Tibial nerve (tissue), 4 donors: ENCODE measurements at regions not wholly inside any gene's neighbourhood (a gene's known extent, or its start where the extent isn't known, plus 50 kb on each side); places are given as distances from the start of the nearest gene placed in this dataset.

Source experiments
- DNase-seq, 2 donors: peaks; one replicate each; pipeline ENCODE4 v3.0.0-alpha.2; 2019; ENCODE audit warnings: low spot score in 2 of 2
- H3K27ac ChIP-seq, 4 donors: fragments of 200-600 bp; sonication (generic) in 3 of 4; one replicate each; pipeline ENCODE4 v1.5.1; 2017 to 2019; ENCODE audit warnings: mild to moderate bottlenecking in 1 of 4
- H3K27me3 ChIP-seq, 2 donors: fragments of 200-600 bp; sonication (generic) in 1 of 2; one replicate each; pipeline versions ENCODE4 v1.5.1 to v1.6.0; 2017 to 2019
- H3K36me3 ChIP-seq, 3 donors: fragments of 200-600 bp; sonication (generic); one replicate each; pipeline ENCODE4 v1.5.1; 2018 to 2019
- H3K4me1 ChIP-seq, 4 donors: fragments of 200-600 bp; sonication (generic) in 3 of 4; one replicate each; pipeline ENCODE4 v1.5.1; 2017 to 2019
- H3K4me3 ChIP-seq, 4 donors: fragments of 200-600 bp; sonication (generic) in 3 of 4; one replicate each; pipeline ENCODE4 v1.5.1; 2017 to 2019; ENCODE audit warnings: mild to moderate bottlenecking in 1 of 4, moderate library complexity in 1 of 4
- H3K9me3 ChIP-seq, 4 donors: fragments of 200-600 bp; sonication (generic) in 3 of 4; one replicate each; pipeline ENCODE4 v1.5.1; 2017 to 2019
- CTCF ChIP-seq, 5 experiments: fragments of 200-600 bp in 3 of 5; fragments of 450-650 bp in 2 of 5; sonication (generic) in 3 of 5; IDR thresholded peaks; one replicate each; pipeline ENCODE4 v1.5.1; 2016 to 2019; ENCODE audit warnings: antibody characterized with exemption in 5 of 5, mild to moderate bottlenecking in 3 of 5, moderate library complexity in 2 of 5
- EP300 ChIP-seq, 2 donors: sonication (generic); formaldehyde crosslinking; IDR thresholded peaks; one replicate each; pipeline ENCODE4 v1.6.1; 2017; ENCODE audit warnings: antibody characterized with exemption in 2 of 2, mild to moderate bottlenecking in 1 of 2
- POLR2A ChIP-seq, 2 donors: fragments of 450-650 bp; IDR thresholded peaks; one replicate each; pipeline ENCODE4 v1.6.1; 2017; ENCODE audit warnings: antibody characterized with exemption in 2 of 2, mild to moderate bottlenecking in 2 of 2, moderate library complexity in 2 of 2
- WGBS, 2 donors: methylation state at CpG; one replicate each; pipeline ENCODE4 v1.1.5; 2018; 5-methylcytosine and 5-hydroxymethylcytosine counted together

DNA sequence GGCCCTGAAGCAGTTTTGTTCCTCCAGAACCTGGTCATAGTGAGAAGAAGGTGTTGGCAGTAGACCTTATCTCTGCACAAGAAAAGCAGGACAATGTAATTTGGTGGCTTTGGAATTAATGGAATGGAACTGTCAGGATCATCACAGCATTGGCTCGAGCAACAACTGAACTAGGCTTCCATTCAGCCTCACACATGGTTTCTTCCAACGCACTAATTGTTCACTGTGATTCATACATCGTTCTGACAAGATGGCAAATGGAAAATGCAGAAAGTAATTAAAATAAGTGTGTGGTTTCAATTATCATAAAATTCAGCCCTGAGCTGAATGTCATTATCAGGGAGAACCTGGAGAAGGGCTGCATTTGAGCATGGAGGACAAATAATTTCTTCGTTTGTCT lies 80.6 kb downstream of the MFSD1 start:
- WGBS, 2 donors, result 75 to 78% methylated on average over 4 of the region's 4 CpGs
- Histone ChIP-seq H3K4me3 (no peak overlapping the region), H3K27me3 (no peaks in the 10 kb centered on the region), H3K4me1 (no peaks in the 10 kb centered on the region), H3K36me3 (no peaks in the 10 kb centered on the region), H3K9me3 (peaks cover 0 to 16% (median 0%) of the 10 kb centered on the region in 4 donors), H3K27ac (no peak overlapping the region)
- TF ChIP-seq CTCF (IDR thresholded peaks at IDR 0.05) (no peak), EP300 (IDR thresholded peaks at IDR 0.05) (no peak), POLR2A (IDR thresholded peaks at IDR 0.05) (no peak)
- DNase-seq, result no peak

- Histone ChIP-seq H3K4me1 (no peaks in the 10 kb centered on the region), H3K27me3 (no peaks in the 10 kb centered on the region), H3K4me3 (no peak overlapping the region), H3K36me3 (no peaks in the 10 kb centered on the region), H3K27ac (no peak overlapping the region), H3K9me3 (no peaks in the 10 kb centered on the region)
- WGBS, 2 donors, result 55 to 66% methylated on average over 6 of the region's 6 CpGs
- DNase-seq, result no peak
- no peak for TF ChIP-seq EP300 (IDR thresholded peaks at IDR 0.05)
These were observed 94.9 kb downstream of the MFSD1 start for GRCh38 chr3:158896729-158897128.

DNA sequence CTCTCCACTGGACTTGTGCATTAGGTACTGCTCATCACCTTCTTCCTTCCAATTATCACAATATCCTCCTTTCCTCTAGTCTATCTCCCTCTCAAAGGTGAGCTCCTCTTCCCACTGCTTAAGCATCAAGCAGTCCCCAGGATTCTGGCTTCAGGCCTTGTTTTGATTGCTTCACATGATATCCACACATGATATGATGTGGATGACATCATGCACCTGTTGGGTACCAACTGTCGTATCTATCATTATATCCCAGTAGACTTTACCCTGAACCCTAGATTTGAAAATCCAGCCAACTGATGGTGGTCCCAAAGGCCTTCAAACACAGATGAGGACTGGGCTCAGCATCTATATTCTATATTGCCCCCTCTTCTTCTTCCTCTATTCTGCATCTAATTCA lies 104.9 kb downstream of the MFSD1 start:
- Histone ChIP-seq H3K4me3 (no peak overlapping the region), H3K36me3 (no peaks in the 10 kb centered on the region), H3K27me3 (no peaks in the 10 kb centered on the region), H3K4me1 (no peaks in the 10 kb centered on the region), H3K27ac (no peak overlapping the region), H3K9me3 (no peaks in the 10 kb centered on the region)
- TF ChIP-seq POLR2A (IDR thresholded peaks at IDR 0.05) (no peak), EP300 (IDR thresholded peaks at IDR 0.05) (no peak), CTCF (IDR thresholded peaks at IDR 0.05) (no peak)
- no peak for DNase-seq
- WGBS, 2 donors, result 95 to 100% methylated on average over 1 of the region's 1 CpG

GRCh38 chr3:158908187-158908734 lies 106.4 kb downstream of the MFSD1 start:
- 48 to 66% methylated on average over 2 of the region's 2 CpGs for WGBS, 2 donors
- DNase-seq, result no peak
- Histone ChIP-seq H3K27ac (no peak overlapping the region), H3K4me1 (no peaks in the 10 kb centered on the region), H3K36me3 (no peaks in the 10 kb centered on the region), H3K4me3 (no peak overlapping the region), H3K9me3 (no peaks in the 10 kb centered on the region), H3K27me3 (no peaks in the 10 kb centered on the region)
- TF ChIP-seq EP300 (IDR thresholded peaks at IDR 0.05) (no peak), POLR2A (IDR thresholded peaks at IDR 0.05) (no peak), CTCF (IDR thresholded peaks at IDR 0.05) (no peak)

- H3K27ac ChIP-seq, result no peak overlapping the region
- DNase-seq, result no peak
- no peaks in the 10 kb centered on the region for H3K27me3 ChIP-seq
- no peaks in the 10 kb centered on the region for H3K4me1 ChIP-seq
- TF ChIP-seq POLR2A (IDR thresholded peaks at IDR 0.05), result no peak
- WGBS, 2 donors, result 23 to 37% methylated on average over 2 of the region's 2 CpGs
- H3K9me3 ChIP-seq, result no peaks in the 10 kb centered on the region
- no peak overlapping the region for H3K4me3 ChIP-seq
- no peaks in the 10 kb centered on the region for H3K36me3 ChIP-seq
These were observed 108.0 kb downstream of the MFSD1 start for GRCh38 chr3:158909870-158910269.

DNA sequence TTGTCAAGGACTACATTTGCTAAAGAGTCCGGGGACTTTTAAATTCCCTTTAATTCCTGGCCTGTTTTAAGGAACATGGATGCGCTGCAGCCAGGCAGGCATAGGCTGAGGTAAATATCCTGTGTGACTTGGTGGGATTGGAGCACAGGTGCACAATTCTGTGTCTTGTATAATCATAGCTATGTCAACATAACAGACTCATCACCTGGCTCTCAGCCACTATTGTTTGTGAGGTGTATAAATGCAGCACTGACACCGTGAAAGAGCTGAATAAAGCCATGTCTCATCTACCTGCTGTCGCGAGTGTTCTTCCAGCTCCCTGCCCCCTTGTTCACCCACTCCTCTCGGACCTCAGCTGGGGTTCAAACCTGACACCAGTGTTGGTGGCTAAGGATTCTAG lies 109.7 kb downstream of the MFSD1 start:
- no peaks in the 10 kb centered on the region for H3K4me1 ChIP-seq
- TF ChIP-seq POLR2A (IDR thresholded peaks at IDR 0.05) (no peak), CTCF (IDR thresholded peaks at IDR 0.05) (no peak)
- H3K27ac ChIP-seq, result no peak overlapping the region
- H3K4me3 ChIP-seq, result no peak overlapping the region
- DNase-seq, result no peak
- H3K27me3 ChIP-seq, result no peaks in the 10 kb centered on the region
- 89 to 94% methylated on average over 6 of the region's 6 CpGs for WGBS, 2 donors
- no peaks in the 10 kb centered on the region for H3K9me3 ChIP-seq
- H3K36me3 ChIP-seq, result no peaks in the 10 kb centered on the region
